ENCODE measurements at regions not wholly inside any gene's neighbourhood (a gene's known extent, or its start where the extent isn't known, plus 50 kb on each side); places are given as distances from the start of the nearest gene placed in this dataset.

- DNase-seq (ENCODE audit: low read depth), result no peak
Observed at GRCh38 chr13:58804832-58805231, 1173.3 kb downstream of the PCDH17 start.

GRCh38 chr13:58806401-58806800, 1174.9 kb downstream of the PCDH17 start:
- no peak for DNase-seq (ENCODE audit: low read depth)

- DNase-seq (ENCODE audit: low read depth), result no peak
Observed at GRCh38 chr13:58823701-58824100, 1192.2 kb downstream of the PCDH17 start.

- no peak for DNase-seq (ENCODE audit: low read depth)
Observed at GRCh38 chr13:58827904-58828303, 1196.4 kb downstream of the PCDH17 start.

GRCh38 chr13:58830841-58831240, 1199.3 kb downstream of the PCDH17 start:
- DNase-seq (ENCODE audit: low read depth), result no peak

GRCh38 chr13:58838615-58839014, 1207.1 kb downstream of the PCDH17 start:
- DNase-seq (ENCODE audit: low read depth), result no peak

GRCh38 chr13:58843071-58843470, 1211.5 kb downstream of the PCDH17 start:
- DNase-seq (ENCODE audit: low read depth), result no peak

GRCh38 chr13:58843567-58843966, 1212.0 kb downstream of the PCDH17 start:
- DNase-seq (ENCODE audit: low read depth), result no peak

GRCh38 chr13:58850161-58850560, 1218.6 kb downstream of the PCDH17 start:
- DNase-seq (ENCODE audit: low read depth), result no peak

GRCh38 chr13:58852076-58852475, 1220.5 kb downstream of the PCDH17 start:
- no peak for DNase-seq (ENCODE audit: low read depth)

GRCh38 chr13:58855283-58855682, 1223.7 kb downstream of the PCDH17 start:
- DNase-seq (ENCODE audit: low read depth), result no peak

- no peak for DNase-seq (ENCODE audit: low read depth)
Observed at GRCh38 chr13:58858870-58859371, 1227.4 kb downstream of the PCDH17 start.

- DNase-seq (ENCODE audit: low read depth), result no peak
Observed at GRCh38 chr13:58865286-58865685, 1233.7 kb downstream of the PCDH17 start.

- DNase-seq (ENCODE audit: low read depth), result no peak
Observed at GRCh38 chr13:58869566-58869965, 1238.0 kb downstream of the PCDH17 start.

GRCh38 chr13:58876473-58876872, 1244.9 kb downstream of the PCDH17 start:
- no peak for DNase-seq (ENCODE audit: low read depth)

GRCh38 chr13:58879114-58879513, 1247.6 kb downstream of the PCDH17 start:
- no peak for DNase-seq (ENCODE audit: low read depth)

- no peak for DNase-seq (ENCODE audit: low read depth)
Observed at GRCh38 chr13:58882516-58882915, 1251.0 kb downstream of the PCDH17 start.

GRCh38 chr13:58883405-58883804, 1251.9 kb downstream of the PCDH17 start:
- no peak for DNase-seq (ENCODE audit: low read depth)

- no peak for DNase-seq (ENCODE audit: low read depth)
Observed at GRCh38 chr13:58884353-58885209, 1253.0 kb downstream of the PCDH17 start.

GRCh38 chr13:58889474-58889873, 1257.9 kb downstream of the PCDH17 start:
- DNase-seq (ENCODE audit: low read depth), result no peak

- no peak for DNase-seq (ENCODE audit: low read depth)
Observed at GRCh38 chr13:58893396-58893795, 1261.9 kb downstream of the PCDH17 start.

- DNase-seq (ENCODE audit: low read depth), result no peak
Observed at GRCh38 chr13:58906329-58907007, 1257.3 kb downstream of the DIAPH3 start.

GRCh38 chr13:58907347-58907746, 1256.4 kb downstream of the DIAPH3 start:
- no peak for DNase-seq (ENCODE audit: low read depth)

Measured in GM04504 (cell line).